ENCODE measurements at regions not wholly inside any gene's neighbourhood (a gene's known extent, or its start where the extent isn't known, plus 50 kb on each side); places are given as distances from the start of the nearest gene placed in this dataset.
A peak's percentile ranks its signal among the peaks of the same experiment; 100 is the strongest.

GRCh38 chr12:118645219-118645618 is 268.9 kb downstream of the SUDS3 start (continued):
- TF ChIP-seq ZBTB3 (CRISPR knock-in tag; IDR thresholded peaks at IDR 0.05; ENCODE audit: borderline replicate concordance, low read depth) (no peak), EZH2 (conservative IDR thresholded peaks at IDR 0.05; ENCODE audit: low read depth, low read length) (no peak), CC2D1A (CRISPR knock-in tag; IDR thresholded peaks at IDR 0.05) (no peak), RFX1 (IDR thresholded peaks at IDR 0.05) (no peak), ZNF354B (CRISPR knock-in tag; IDR thresholded peaks at IDR 0.05) (no peak), GABPB1 (CRISPR knock-in tag; IDR thresholded peaks at IDR 0.05) (no peak), TMF1 (CRISPR knock-in tag; IDR thresholded peaks at IDR 0.05; ENCODE audit: low read depth) (no peak), ZNF549 (CRISPR knock-in tag; IDR thresholded peaks at IDR 0.05) (no peak), PHF21A (CRISPR knock-in tag; IDR thresholded peaks at IDR 0.05) (no peak), ZNF234 (CRISPR knock-in tag; conservative IDR thresholded peaks at IDR 0.05) (no peak), ZNF788 (CRISPR knock-in tag; IDR thresholded peaks at IDR 0.05; ENCODE audit: borderline replicate concordance) (no peak), ZNF614 (CRISPR knock-in tag; IDR thresholded peaks at IDR 0.05; ENCODE audit: borderline replicate concordance) (no peak), NR3C1 (CRISPR knock-in tag; IDR thresholded peaks at IDR 0.05) (no peak), RCOR2 (CRISPR knock-in tag; IDR thresholded peaks at IDR 0.05) (no peak), MEIS1 (CRISPR knock-in tag; IDR thresholded peaks at IDR 0.05; ENCODE audit: borderline replicate concordance) (no peak), ZNF512B (CRISPR knock-in tag; IDR thresholded peaks at IDR 0.05; ENCODE audit: borderline replicate concordance) (no peak), ZNF598 (CRISPR knock-in tag; IDR thresholded peaks at IDR 0.05; ENCODE audit: borderline replicate concordance) (no peak), THAP11 (CRISPR knock-in tag; IDR thresholded peaks at IDR 0.05) (0 out of 2 replicates have a peak, but pooled peaks have one; percentile 19), CREB1 (IDR thresholded peaks at IDR 0.05) (no peak), CREB1 (CRISPR knock-in tag; IDR thresholded peaks at IDR 0.05) (no peak)
- TF ChIP-seq, protein P1, sequence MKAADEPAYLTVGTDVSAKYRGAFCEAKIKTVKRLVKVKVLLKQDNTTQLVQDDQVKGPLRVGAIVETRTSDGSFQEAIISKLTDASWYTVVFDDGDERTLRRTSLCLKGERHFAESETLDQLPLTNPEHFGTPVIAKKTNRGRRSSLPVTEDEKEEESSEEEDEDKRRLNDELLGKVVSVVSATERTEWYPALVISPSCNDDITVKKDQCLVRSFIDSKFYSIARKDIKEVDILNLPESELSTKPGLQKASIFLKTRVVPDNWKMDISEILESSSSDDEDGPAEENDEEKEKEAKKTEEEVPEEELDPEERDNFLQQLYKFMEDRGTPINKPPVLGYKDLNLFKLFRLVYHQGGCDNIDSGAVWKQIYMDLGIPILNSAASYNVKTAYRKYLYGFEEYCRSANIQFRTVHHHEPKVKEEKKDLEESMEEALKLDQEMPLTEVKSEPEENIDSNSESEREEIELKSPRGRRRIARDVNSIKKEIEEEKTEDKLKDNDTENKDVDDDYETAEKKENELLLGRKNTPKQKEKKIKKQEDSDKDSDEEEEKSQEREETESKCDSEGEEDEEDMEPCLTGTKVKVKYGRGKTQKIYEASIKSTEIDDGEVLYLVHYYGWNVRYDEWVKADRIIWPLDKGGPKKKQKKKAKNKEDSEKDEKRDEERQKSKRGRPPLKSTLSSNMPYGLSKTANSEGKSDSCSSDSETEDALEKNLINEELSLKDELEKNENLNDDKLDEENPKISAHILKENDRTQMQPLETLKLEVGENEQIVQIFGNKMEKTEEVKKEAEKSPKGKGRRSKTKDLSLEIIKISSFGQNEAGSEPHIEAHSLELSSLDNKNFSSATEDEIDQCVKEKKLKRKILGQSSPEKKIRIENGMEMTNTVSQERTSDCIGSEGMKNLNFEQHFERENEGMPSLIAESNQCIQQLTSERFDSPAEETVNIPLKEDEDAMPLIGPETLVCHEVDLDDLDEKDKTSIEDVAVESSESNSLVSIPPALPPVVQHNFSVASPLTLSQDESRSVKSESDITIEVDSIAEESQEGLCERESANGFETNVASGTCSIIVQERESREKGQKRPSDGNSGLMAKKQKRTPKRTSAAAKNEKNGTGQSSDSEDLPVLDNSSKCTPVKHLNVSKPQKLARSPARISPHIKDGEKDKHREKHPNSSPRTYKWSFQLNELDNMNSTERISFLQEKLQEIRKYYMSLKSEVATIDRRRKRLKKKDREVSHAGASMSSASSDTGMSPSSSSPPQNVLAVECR (CRISPR knock-in tag; IDR thresholded peaks at IDR 0.05; ENCODE audit: borderline replicate concordance), result no peak
- TF ChIP-seq, protein P2, sequence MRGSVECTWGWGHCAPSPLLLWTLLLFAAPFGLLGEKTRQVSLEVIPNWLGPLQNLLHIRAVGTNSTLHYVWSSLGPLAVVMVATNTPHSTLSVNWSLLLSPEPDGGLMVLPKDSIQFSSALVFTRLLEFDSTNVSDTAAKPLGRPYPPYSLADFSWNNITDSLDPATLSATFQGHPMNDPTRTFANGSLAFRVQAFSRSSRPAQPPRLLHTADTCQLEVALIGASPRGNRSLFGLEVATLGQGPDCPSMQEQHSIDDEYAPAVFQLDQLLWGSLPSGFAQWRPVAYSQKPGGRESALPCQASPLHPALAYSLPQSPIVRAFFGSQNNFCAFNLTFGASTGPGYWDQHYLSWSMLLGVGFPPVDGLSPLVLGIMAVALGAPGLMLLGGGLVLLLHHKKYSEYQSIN (CRISPR knock-in tag; IDR thresholded peaks at IDR 0.05; ENCODE audit: borderline replicate concordance), result no peak
- TF ChIP-seq, protein P3, sequence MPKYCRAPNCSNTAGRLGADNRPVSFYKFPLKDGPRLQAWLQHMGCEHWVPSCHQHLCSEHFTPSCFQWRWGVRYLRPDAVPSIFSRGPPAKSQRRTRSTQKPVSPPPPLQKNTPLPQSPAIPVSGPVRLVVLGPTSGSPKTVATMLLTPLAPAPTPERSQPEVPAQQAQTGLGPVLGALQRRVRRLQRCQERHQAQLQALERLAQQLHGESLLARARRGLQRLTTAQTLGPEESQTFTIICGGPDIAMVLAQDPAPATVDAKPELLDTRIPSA (CRISPR knock-in tag; IDR thresholded peaks at IDR 0.05; ENCODE audit: borderline replicate concordance), result no peak
